ENCODE measurements at regions not wholly inside any gene's neighbourhood (a gene's known extent, or its start where the extent isn't known, plus 50 kb on each side); places are given as distances from the start of the nearest gene placed in this dataset.

DNA sequence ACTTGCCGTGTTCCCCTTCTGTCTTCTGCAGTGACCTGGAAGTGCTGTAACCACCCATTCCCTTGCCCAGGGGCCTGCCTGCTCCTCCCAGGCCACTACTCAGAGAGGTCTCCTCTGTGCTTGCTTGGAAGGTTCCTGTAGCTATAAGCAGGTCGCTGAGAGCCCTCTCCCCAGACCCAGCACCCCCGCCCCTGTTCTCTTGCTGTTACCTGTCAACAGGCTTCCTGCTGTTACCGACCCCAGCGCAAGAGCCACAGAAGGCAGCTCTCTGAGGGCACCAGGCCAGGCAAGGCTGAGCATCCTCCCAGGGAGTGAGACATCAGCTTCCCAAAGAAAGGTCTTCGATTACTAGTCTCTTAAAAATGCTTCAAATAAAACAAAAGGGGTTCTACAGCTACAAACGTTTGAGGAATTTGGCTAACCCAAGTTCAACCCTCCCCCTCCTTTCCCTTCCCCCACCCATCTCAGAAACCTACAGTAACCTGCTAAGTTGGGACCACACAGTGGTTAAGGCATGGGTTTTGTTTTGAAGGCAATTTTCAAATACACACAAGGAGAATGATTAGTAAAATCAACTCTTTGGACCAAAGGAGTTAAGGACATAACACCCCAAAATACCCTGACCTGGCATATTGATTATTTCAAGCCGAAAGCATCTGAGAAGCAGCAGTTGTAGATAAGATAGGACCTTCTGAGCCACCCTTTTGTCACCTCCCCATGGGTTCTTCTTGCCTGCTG is 74.9 kb upstream of the MFGE8 start:
- TF ChIP-seq CTCF (tag by site-specific recombination; IDR thresholded peaks at IDR 0.05): no peak
- no peak for TF ChIP-seq ZBTB17 (tag by site-specific recombination; IDR thresholded peaks at IDR 0.05)
- TF ChIP-seq ATF2 (tag by site-specific recombination; IDR thresholded peaks at IDR 0.05; ENCODE audit: low read depth): no peak
- TF ChIP-seq ZNF274 (IDR thresholded peaks at IDR 0.05; ENCODE audit: low read length): no peak
- TF ChIP-seq ZNF274 (tag by site-specific recombination; IDR thresholded peaks at IDR 0.05; ENCODE audit: borderline replicate concordance): no peak
- TF ChIP-seq REST (tag by site-specific recombination; IDR thresholded peaks at IDR 0.05): no peak
- TF ChIP-seq, protein P1, sequence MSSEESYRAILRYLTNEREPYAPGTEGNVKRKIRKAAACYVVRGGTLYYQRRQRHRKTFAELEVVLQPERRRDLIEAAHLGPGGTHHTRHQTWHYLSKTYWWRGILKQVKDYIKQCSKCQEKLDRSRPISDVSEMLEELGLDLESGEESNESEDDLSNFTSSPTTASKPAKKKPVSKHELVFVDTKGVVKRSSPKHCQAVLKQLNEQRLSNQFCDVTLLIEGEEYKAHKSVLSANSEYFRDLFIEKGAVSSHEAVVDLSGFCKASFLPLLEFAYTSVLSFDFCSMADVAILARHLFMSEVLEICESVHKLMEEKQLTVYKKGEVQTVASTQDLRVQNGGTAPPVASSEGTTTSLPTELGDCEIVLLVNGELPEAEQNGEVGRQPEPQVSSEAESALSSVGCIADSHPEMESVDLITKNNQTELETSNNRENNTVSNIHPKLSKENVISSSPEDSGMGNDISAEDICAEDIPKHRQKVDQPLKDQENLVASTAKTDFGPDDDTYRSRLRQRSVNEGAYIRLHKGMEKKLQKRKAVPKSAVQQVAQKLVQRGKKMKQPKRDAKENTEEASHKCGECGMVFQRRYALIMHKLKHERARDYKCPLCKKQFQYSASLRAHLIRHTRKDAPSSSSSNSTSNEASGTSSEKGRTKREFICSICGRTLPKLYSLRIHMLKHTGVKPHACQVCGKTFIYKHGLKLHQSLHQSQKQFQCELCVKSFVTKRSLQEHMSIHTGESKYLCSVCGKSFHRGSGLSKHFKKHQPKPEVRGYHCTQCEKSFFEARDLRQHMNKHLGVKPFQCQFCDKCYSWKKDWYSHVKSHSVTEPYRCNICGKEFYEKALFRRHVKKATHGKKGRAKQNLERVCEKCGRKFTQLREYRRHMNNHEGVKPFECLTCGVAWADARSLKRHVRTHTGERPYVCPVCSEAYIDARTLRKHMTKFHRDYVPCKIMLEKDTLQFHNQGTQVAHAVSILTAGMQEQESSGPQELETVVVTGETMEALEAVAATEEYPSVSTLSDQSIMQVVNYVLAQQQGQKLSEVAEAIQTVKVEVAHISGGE (tag by site-specific recombination; conservative IDR thresholded peaks at IDR 0.05; ENCODE audit: low read depth): no peak
- TF ChIP-seq MEIS1 (CRISPR knock-in tag; IDR thresholded peaks at IDR 0.05; ENCODE audit: borderline replicate concordance): no peak
- TF ChIP-seq SCRT2 (tag by site-specific recombination; IDR thresholded peaks at IDR 0.05): no peak
- no peak for TF ChIP-seq ZNF24 (tag by site-specific recombination; IDR thresholded peaks at IDR 0.05)
- TF ChIP-seq GFI1B (tag by site-specific recombination; IDR thresholded peaks at IDR 0.05): no peak

Measured in HEK293 (cell line).